NCI-H82 treated with DMSO at 0.1 percent for 48 hours (cell line): ENCODE measurements at regions not wholly inside any gene's neighbourhood (a gene's known extent, or its start where the extent isn't known, plus 50 kb on each side); places are given as distances from the start of the nearest gene placed in this dataset.
"Not testable (repeated sequence)": the region's sequence is repeated elsewhere in the genome, so short reads cannot be mapped to it uniquely, and the experiment has no call there.

Source experiments
- DNase-seq: peaks from one replicate; lab custom pipeline; 2025; ENCODE audit not compliant: unreplicated experiment; lab: John Stamatoyannopoulos, UW

DNA sequence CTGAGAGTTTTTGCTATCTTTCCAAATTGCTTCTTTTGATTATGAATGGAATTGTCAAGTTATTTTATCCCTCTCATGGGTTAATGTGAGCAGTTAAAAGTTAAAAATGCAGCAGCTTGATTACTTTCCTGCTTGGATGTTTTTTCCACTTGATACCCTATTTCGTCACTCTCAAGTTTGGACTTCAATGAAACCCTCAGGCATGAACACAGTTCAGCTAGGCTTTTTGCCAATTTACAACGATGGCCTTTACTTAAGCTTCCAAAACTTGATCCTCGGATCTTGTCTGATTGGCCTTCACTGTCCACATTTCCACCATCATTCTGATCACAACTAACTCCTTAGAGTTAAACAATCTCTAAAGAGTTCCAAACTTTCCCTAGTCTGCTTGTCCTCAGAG lies 752.4 kb upstream of the PRMT6 start:
- DNase-seq: no peak

GRCh38 chr1:106319612-106320011 lies 736.9 kb upstream of the PRMT6 start:
- DNase-seq: no peak

GRCh38 chr1:106325600-106325999 lies 730.9 kb upstream of the PRMT6 start:
- no peak for DNase-seq

DNA sequence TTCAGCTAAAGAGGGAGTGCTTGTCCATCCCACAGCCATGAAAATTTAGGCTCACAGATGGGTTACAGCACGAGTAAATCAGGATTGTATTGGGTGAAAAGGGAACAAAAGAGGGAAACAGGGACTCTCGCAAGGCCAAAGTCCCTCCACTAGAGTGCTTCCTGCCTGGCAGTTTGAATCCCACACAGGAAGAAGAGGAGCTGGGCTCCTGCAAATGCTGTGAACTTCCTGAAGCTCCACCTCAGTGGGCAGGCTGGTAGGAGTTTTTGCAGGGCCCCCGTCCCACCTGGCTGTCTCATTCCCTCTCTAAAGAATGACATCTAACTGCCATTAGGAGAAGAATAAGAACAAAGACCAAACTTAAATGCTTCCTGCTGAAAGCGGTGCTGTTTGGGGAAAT lies 712.0 kb upstream of the PRMT6 start:
- DNase-seq: no peak

- DNase-seq: peak; percentile 35
These were observed 696.2 kb upstream of the PRMT6 start for GRCh38 chr1:106360252-106360651.

GRCh38 chr1:106366627-106367319 lies 689.7 kb upstream of the PRMT6 start:
- DNase-seq: no peak

DNA sequence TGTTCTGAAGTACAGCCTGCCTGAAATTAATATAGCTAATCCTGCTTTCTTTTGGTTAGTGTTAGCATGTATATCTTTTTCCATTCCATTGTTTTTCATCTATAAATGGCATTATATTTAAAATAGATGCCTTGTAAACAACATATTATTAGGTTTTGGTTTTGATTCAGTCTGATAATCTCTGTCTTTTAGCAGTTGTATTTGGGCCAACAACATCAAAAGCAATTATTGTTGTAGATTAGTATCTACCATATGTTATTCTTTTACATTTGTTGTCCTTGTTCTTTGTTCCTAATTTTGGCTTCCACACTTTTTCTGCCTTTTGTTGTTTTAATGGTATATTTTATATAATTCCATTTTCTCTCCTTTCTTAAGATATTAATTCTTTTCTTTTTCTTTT lies 678.2 kb upstream of the PRMT6 start:
- DNase-seq: no peak

DNA sequence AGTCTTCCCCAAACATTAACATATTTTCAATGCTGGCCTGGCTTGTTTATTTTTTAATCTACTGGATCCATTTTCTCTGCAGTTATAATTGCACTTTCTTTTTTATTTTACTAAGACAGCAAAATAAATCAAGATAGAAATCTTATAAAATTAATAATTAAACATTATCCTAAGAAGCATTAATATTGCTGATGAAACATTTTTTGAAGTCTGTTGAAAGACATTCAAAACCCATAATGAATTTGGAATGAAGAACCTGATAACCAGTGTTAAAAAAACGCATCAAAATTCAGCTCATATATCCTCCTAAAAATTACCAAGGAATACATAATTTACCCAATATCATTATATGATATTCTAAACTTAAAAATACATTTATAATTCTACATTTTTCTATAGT lies 675.7 kb upstream of the PRMT6 start:
- DNase-seq: no peak

DNA sequence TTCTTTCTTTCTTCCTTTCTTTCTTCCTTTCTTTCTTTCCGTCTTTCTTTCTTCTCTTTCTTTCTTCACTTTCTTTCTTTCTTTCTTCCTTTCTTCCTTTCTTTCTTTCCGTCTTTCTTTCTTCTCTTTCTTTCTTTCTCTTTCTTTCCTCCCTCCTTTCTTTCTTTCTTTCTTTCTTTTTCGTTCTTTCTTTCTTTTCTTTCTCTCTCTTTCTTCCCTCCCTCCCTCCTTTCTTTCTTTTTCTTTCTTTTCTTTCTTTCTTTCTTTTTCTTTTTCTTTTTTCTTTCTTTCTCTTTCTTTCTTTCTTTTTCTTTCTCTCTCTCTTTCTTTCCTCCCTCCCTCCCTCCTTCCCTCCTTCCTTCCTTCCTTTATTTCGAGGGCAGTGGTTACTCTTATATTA lies 667.3 kb upstream of the PRMT6 start:
- DNase-seq: not testable (repeated sequence)

GRCh38 chr1:106393046-106393445 lies 663.4 kb upstream of the PRMT6 start:
- no peak for DNase-seq

- no peak for DNase-seq
These were observed 660.5 kb upstream of the PRMT6 start for GRCh38 chr1:106396020-106396419.

- DNase-seq: no peak
These were observed 658.1 kb upstream of the PRMT6 start for GRCh38 chr1:106398391-106398790.

GRCh38 chr1:106406114-106406513 lies 650.4 kb upstream of the PRMT6 start:
- no peak for DNase-seq

GRCh38 chr1:106412321-106412720 lies 644.2 kb upstream of the PRMT6 start:
- DNase-seq: not testable (repeated sequence)

DNA sequence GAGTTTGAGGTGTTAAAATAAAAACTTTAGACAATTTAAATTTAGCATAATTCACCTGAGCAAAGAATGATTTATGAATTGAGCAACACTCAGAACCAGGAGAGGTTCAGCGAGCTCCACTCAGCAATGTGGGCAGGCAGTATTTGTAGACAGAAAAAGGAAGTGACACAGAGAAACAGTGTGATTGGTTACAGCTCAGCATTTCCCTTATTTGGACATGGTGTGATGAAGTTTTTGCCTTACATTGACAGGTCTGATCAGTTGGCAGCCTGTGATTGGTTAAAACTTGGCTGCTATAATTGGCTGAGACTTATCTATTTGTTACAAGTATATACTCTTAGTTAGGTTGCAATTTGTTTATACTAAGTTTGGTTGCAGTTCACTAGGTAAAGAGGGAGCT lies 621.2 kb upstream of the PRMT6 start:
- DNase-seq: no peak

DNA sequence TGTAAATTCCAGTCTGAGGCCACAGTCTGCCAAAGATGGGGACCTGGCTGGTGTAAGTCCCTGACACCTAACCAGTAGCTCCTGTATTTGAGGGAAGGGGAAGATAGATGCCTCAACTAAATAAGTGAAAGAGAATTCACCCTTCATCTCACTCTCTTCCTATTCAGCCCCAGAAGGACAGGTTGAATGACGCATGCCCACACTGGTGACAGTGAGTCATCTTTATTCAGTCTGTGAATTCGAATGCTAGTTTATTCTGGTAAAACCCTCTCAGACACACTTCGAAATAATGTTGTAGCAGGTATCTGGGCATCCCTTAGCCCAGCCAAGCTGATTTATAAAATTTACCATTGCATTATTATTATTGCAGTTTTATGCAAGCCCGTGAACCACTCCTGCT lies 617.0 kb upstream of the PRMT6 start:
- no peak for DNase-seq

DNA sequence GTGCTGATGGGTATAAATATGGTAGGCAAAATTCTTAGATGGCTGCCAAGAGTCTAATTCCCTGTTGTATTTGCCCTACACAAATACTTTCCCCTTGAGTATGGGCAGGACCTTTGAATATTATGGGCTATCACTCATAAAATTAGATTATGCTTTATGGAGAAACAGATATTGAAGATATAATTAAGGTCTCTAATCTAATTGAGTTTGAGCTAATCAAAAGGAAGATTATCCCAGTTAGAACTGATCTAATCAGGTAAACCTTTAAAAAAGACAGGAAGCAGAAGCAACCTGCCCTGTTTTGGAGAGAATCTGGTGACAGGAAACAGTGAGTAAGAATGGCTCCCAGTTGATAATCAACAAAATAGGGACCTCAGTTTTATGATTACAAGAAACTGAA lies 609.0 kb upstream of the PRMT6 start:
- DNase-seq: no peak

DNA sequence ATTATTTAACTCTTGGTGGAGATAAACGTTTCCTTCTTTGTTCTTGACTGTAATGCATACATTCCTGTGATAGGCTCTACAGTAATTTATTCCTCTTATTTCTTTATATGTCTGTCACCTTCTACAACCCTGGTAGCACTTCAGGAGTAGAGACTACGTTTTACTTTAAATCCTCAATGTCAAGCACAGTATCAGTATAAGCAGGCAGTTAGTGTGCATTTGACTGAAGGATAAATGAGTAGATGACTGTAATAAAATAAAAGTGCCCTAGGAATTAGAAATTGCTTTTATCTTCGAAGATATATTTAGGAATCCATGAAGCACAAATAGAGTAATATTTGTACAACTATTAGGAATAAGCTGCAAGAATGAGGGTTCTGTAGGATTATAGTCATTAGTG lies 599.6 kb upstream of the PRMT6 start:
- DNase-seq: no peak

DNA sequence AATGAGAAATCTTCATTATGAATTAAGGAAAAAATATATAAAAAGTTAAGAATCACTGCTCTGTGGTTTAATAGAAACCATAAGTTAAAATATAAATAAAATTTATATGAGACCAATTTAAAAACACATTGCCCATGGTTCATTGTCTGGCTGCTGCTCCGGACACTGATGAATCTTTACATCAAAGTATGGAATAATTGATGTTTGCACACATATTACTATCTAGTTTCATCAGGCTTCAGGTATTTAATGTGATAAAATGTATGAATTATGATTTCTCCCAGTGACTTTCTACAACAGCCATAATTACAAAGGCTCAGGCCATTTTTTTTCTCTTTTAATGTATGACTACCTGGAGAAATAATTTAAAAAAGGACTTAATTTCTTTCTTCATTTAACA lies 599.1 kb upstream of the PRMT6 start:
- DNase-seq: no peak

GRCh38 chr1:106458866-106459265 lies 597.6 kb upstream of the PRMT6 start:
- DNase-seq: no peak

GRCh38 chr1:106459418-106459817 lies 597.1 kb upstream of the PRMT6 start:
- DNase-seq: no peak

GRCh38 chr1:106465666-106466065 lies 590.8 kb upstream of the PRMT6 start:
- peak; percentile 41 for DNase-seq

DNA sequence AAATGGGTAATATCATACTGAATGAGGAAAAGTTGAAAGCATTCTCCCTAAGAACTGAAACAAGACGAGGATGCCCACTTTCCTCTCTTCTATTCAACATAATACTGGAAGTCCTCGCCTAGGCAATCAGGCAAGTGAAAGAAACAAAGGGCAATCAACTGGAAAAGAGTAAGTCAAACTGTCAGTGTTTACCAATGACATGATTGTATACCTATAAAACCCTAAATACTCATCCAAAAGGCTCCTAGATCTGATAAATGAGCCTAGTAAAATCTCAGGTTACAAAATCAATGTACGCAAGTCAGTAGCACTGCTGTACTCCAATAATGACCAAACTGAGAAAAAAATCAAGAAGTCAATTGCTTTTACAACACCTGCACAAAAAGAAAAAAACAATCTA lies 575.8 kb upstream of the PRMT6 start:
- DNase-seq: no peak
